Caco-2 (cell line): ENCODE measurements at regions not wholly inside any gene's neighbourhood (a gene's known extent, or its start where the extent isn't known, plus 50 kb on each side); places are given as distances from the start of the nearest gene placed in this dataset.

Source experiments
- BruUV-seq: library from RNA; stranded (reverse); fragments of 400-500 nt; replicated peaks from 2 replicates; lab custom pipeline; 2021; lab: Mats Ljungman, UMichigan
- CTCF ChIA-PET: fragments of 300-600 bp; sonication (Branson Sonifier 250); formaldehyde crosslinking; loops from one replicate; lab custom pipeline; 2022; ENCODE audit warnings: antibody characterized with exemption; lab: Charles Lee
- POLR2A ChIA-PET: fragments of 300-600 bp; sonication (Branson Sonifier 250); formaldehyde crosslinking; loops from one replicate; lab custom pipeline; 2022; ENCODE audit warnings: antibody characterized with exemption; lab: Charles Lee
- DNase-seq, 2 experiments: peaks; one replicate each; pipeline versions ENCODE4 v3.0.0 to v3.0.0-alpha.2; 2020 to 2022
- H3K27me3 ChIP-seq: replicated peaks from 2 replicates; pipeline ENCODE4 v1.6.0; 2011; ENCODE audit warnings: low read length; ENCODE audit not compliant: control insufficient read depth, insufficient read depth
- H3K36me3 ChIP-seq: 2 replicates; pipeline ENCODE4 v1.5.1; 2011; ENCODE audit warnings: low read length; ENCODE audit not compliant: control insufficient read depth, insufficient read depth
- H3K4me1 ChIP-seq: fragments of 250-450 bp; sonication (Bioruptor Pico); 2 replicates; pipeline ENCODE4 v1.5.1; 2020; ENCODE audit warnings: mild to moderate bottlenecking
- H3K4me3 ChIP-seq: 2 replicates; pipeline ENCODE4 v1.5.1; 2011; ENCODE audit warnings: low read depth, mild to moderate bottlenecking, control low read depth, low read length
- H3K9me3 ChIP-seq: fragments of 250-450 bp; sonication (Bioruptor Pico); 2 replicates; pipeline ENCODE4 v1.5.1; 2020; ENCODE audit warnings: mild to moderate bottlenecking, moderate library complexity
- H3K27ac Mint-ChIP-seq: one replicate; pipeline ENCODE4 v1.8.0; 2022; ENCODE audit warnings: mixed read lengths; ENCODE audit not compliant: unreplicated experiment
- H3K27me3 Mint-ChIP-seq: one replicate; pipeline ENCODE4 v1.8.0; 2022; ENCODE audit warnings: mixed read lengths; ENCODE audit not compliant: insufficient read depth, unreplicated experiment
- H3K36me3 Mint-ChIP-seq: one replicate; pipeline ENCODE4 v1.8.0; 2022; ENCODE audit warnings: mild to moderate bottlenecking, mixed read lengths; ENCODE audit not compliant: insufficient read depth, unreplicated experiment
- H3K4me1 Mint-ChIP-seq: one replicate; pipeline ENCODE4 v1.8.0; 2022; ENCODE audit warnings: low read depth, mixed read lengths; ENCODE audit not compliant: unreplicated experiment
- H3K4me3 Mint-ChIP-seq: one replicate; pipeline ENCODE4 v1.8.0; 2022; ENCODE audit warnings: mild to moderate bottlenecking, moderate library complexity, mixed read lengths; ENCODE audit not compliant: unreplicated experiment
- H3K9me3 Mint-ChIP-seq: one replicate; pipeline ENCODE4 v1.8.0; 2022; ENCODE audit warnings: mixed read lengths; ENCODE audit not compliant: unreplicated experiment
- intact Hi-C: fragments of 100-400 bp; cut with micrococcal nuclease; formaldehyde crosslinking; loops from one replicate; pipeline ENCODE4 v1.10.0; 2022; ENCODE audit not compliant: unreplicated experiment
- TF ChIP-seq, protein P1 (sequence below), 2 experiments: fragments of 200-600 bp in 1 of 2; IDR thresholded peaks; 1 replicate in 1 of 2; 2 replicates in 1 of 2; pipeline versions ENCODE4 v1.5.1 to v1.8.0; 2011 to 2022; ENCODE audit warnings: antibody characterized with exemption in 1 of 2, control low read depth in 1 of 2, inconsistent platforms in 1 of 2, low read depth in 1 of 2, low read length in 1 of 2, mild to moderate bottlenecking in 1 of 2, moderate library complexity in 1 of 2; ENCODE audit not compliant: insufficient read depth in 1 of 2, severe bottlenecking in 1 of 2, unreplicated experiment in 1 of 2

DNA sequence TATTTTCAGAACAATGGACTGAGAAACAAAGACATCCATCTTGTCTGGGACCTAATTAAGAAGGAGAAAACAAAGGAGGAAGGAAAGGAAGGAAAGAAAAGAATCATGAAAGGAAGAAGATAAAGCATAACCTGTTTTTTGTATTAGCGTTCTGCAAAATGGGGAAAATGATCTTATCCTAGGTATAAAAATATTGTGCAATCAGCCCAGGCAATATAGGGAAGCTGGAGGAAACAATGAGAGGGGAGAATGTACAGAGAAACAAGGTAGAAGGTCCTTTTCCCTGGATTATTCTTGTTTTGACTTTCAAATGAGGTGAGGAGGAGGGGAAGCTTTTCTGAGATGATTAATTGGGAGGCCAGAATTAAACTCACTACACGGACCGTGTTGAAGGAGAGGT is 177.9 kb downstream of the COX7C start:
- TF ChIP-seq, protein P1, sequence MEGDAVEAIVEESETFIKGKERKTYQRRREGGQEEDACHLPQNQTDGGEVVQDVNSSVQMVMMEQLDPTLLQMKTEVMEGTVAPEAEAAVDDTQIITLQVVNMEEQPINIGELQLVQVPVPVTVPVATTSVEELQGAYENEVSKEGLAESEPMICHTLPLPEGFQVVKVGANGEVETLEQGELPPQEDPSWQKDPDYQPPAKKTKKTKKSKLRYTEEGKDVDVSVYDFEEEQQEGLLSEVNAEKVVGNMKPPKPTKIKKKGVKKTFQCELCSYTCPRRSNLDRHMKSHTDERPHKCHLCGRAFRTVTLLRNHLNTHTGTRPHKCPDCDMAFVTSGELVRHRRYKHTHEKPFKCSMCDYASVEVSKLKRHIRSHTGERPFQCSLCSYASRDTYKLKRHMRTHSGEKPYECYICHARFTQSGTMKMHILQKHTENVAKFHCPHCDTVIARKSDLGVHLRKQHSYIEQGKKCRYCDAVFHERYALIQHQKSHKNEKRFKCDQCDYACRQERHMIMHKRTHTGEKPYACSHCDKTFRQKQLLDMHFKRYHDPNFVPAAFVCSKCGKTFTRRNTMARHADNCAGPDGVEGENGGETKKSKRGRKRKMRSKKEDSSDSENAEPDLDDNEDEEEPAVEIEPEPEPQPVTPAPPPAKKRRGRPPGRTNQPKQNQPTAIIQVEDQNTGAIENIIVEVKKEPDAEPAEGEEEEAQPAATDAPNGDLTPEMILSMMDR (IDR thresholded peaks at IDR 0.05; ENCODE audit: insufficient read depth in 1 of 2, low read depth in 1 of 2, low read length in 1 of 2, severe bottlenecking in 1 of 2, unreplicated experiment in 1 of 2), result no peak
- Histone ChIP-seq H3K36me3 (no peaks in the 10 kb centered on the region), H3K4me1 (no peaks in the 10 kb centered on the region), H3K27me3 (no peaks in the 10 kb centered on the region), H3K4me3 (no peak overlapping the region), H3K9me3 (no peaks in the 10 kb centered on the region)
- Mint-ChIP-seq H3K27ac (no peak overlapping the region), H3K4me1 (no peaks in the 10 kb centered on the region), H3K9me3 (no peaks in the 10 kb centered on the region), H3K27me3 (no peaks in the 10 kb centered on the region), H3K4me3 (no peak overlapping the region), H3K36me3 (no peaks in the 10 kb centered on the region)
- no peak for DNase-seq
- CTCF ChIA-PET, result no interaction called here
- POLR2A ChIA-PET, result no interaction called here
- BruUV-seq, result no TSS peak
- intact Hi-C loops, result no loop called here

DNA sequence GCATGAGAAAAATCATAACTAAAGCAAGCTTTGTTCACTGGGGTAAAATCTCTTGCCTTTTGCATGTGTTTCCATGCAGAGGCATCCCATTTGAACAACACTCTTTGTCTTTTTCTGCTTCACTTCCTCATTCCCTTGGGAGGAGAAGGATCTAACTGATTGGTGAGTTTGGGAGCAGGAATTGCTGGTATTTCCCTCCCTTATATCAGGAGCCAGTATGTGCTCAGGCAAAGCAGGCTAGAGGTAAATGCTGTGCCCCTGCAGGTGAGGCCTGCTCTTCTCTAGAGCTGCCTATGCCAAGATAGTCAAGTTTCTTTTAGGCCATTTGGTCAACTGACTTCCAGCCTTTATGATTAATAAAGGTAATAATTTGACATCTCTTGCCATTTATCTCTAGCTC is 179.9 kb downstream of the COX7C start:
- Mint-ChIP-seq H3K4me3 (no peak overlapping the region), H3K9me3 (no peaks in the 10 kb centered on the region), H3K36me3 (no peaks in the 10 kb centered on the region), H3K27ac (no peak overlapping the region), H3K4me1 (no peaks in the 10 kb centered on the region), H3K27me3 (no peaks in the 10 kb centered on the region)
- CTCF ChIA-PET, result no interaction called here
- Histone ChIP-seq H3K36me3 (no peaks in the 10 kb centered on the region), H3K9me3 (no peaks in the 10 kb centered on the region), H3K4me1 (no peaks in the 10 kb centered on the region), H3K27me3 (no peaks in the 10 kb centered on the region), H3K4me3 (no peak overlapping the region)
- no TSS peak for BruUV-seq
- POLR2A ChIA-PET, result no interaction called here
- DNase-seq, result no peak
- TF ChIP-seq, protein P1 (IDR thresholded peaks at IDR 0.05; ENCODE audit: insufficient read depth in 1 of 2, low read depth in 1 of 2, low read length in 1 of 2, severe bottlenecking in 1 of 2, unreplicated experiment in 1 of 2), result no peak
- intact Hi-C loops, result no loop called here

DNA sequence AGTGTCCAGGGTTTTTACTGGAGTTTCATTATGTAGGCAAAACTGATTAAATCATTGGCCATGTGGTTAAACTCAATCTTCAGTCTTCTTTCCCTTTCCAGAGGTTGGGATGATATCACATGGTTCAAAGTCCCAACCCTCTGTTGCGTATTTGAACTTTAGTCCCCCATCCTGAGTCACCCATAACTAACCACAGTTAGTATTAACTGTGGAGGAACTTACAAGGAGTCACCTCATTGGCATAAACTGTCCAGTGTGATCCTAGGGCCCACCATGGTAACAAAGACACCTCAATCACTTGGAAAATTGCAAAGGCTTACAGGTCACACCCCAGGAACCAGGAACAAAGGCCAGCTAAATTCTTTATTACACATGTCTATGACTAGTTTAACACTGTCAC is 188.5 kb downstream of the COX7C start:
- H3K4me3 ChIP-seq, result no peak overlapping the region
- H3K9me3 Mint-ChIP-seq, result no peaks in the 10 kb centered on the region
- no peaks in the 10 kb centered on the region for H3K27me3 ChIP-seq
- no peaks in the 10 kb centered on the region for H3K9me3 ChIP-seq
- POLR2A ChIA-PET, result no interaction called here
- no peak for DNase-seq
- intact Hi-C loops, result no loop called here
- CTCF ChIA-PET, result no interaction called here
- H3K36me3 Mint-ChIP-seq, result no peaks in the 10 kb centered on the region
- H3K36me3 ChIP-seq, result no peaks in the 10 kb centered on the region
- no peak overlapping the region for H3K4me3 Mint-ChIP-seq
- TF ChIP-seq, protein P1 (IDR thresholded peaks at IDR 0.05; ENCODE audit: insufficient read depth in 1 of 2, low read depth in 1 of 2, low read length in 1 of 2, severe bottlenecking in 1 of 2, unreplicated experiment in 1 of 2), result no peak
- BruUV-seq, result no TSS peak
- no peak overlapping the region for H3K27ac Mint-ChIP-seq
- H3K4me1 Mint-ChIP-seq, result no peaks in the 10 kb centered on the region
- no peaks in the 10 kb centered on the region for H3K27me3 Mint-ChIP-seq
- H3K4me1 ChIP-seq, result no peaks in the 10 kb centered on the region
